H1 (cell line): ENCODE measurements at regions not wholly inside any gene's neighbourhood (a gene's known extent, or its start where the extent isn't known, plus 50 kb on each side); places are given as distances from the start of the nearest gene placed in this dataset.

Experiments
- CTCF ChIA-PET: fragments of 300-600 bp; sonication (Branson Sonifier 250); formaldehyde crosslinking; loops from one replicate; lab custom pipeline; 2021; ENCODE audit not compliant: partially characterized antibody; lab: Charles Lee
- POLR2A ChIA-PET: fragments of 300-600 bp; sonication (Branson Sonifier 250); formaldehyde crosslinking; loops from one replicate; lab custom pipeline; 2021; ENCODE audit warnings: inconsistent platforms; ENCODE audit not compliant: partially characterized antibody; lab: Charles Lee
- DNase-seq, 2 experiments: peaks; one replicate each; pipeline versions ENCODE4 v3.0.0 to v3.0.0-alpha.2; 2010 to 2022; ENCODE audit warnings: low spot score in 2 of 2, low read depth in 1 of 2, mixed read lengths in 1 of 2
- FAIRE-seq: peaks from 2 replicates; lab custom pipeline; 2011; peaks lifted over from hg19 to GRCh38; lab: Jason Lieb, UNC
- H2AFZ ChIP-seq: 2 replicates; pipeline ENCODE4 v1.8.1; 2012; ENCODE audit warnings: low read length, inconsistent platforms
- H2AK5ac ChIP-seq: 2 replicates; pipeline ENCODE4 v1.6.1; 2013; ENCODE audit warnings: low read depth, low read length
- H2BK120ac ChIP-seq: replicated peaks from 2 replicates; pipeline ENCODE3; 2013; ENCODE audit warnings: low read depth, low read length, inconsistent platforms
- H2BK12ac ChIP-seq: 2 replicates; pipeline ENCODE4 v1.6.1; 2013; ENCODE audit warnings: low read depth, low read length
- H2BK15ac ChIP-seq: 2 replicates; pipeline ENCODE4 v1.6.1; 2013; ENCODE audit warnings: low read length
- H2BK20ac ChIP-seq: 2 replicates; pipeline ENCODE4 v1.6.1; 2013; ENCODE audit warnings: low read length
- H2BK5ac ChIP-seq: 2 replicates; pipeline ENCODE4 v1.6.1; 2013; ENCODE audit warnings: low read depth, low read length
- H3K14ac ChIP-seq: 2 replicates; pipeline ENCODE4 v1.6.1; 2013; ENCODE audit warnings: inconsistent platforms; ENCODE audit not compliant: insufficient read length
- H3K18ac ChIP-seq: 2 replicates; pipeline ENCODE4 v1.6.1; 2013; ENCODE audit warnings: low read length; ENCODE audit errors: extremely low read depth
- H3K23ac ChIP-seq: 2 replicates; pipeline ENCODE4 v1.6.1; 2013; ENCODE audit warnings: inconsistent platforms; ENCODE audit not compliant: insufficient read length
- H3K23me2 ChIP-seq: 2 replicates; pipeline ENCODE4 v1.6.1; 2013; ENCODE audit warnings: low read depth, low read length
- H3K27ac ChIP-seq: 2 replicates; pipeline ENCODE4 v1.6.1; 2011; ENCODE audit warnings: low read depth, low read length, inconsistent platforms
- H3K27me3 ChIP-seq, 4 experiments: replicated peaks in 1 of 4; 1 replicate in 1 of 4; 2 replicates in 3 of 4; pipeline versions ENCODE4 v1.6.1 to v1.8.1; 2011 to 2013; ENCODE audit warnings: low read length in 3 of 4, mild to moderate bottlenecking in 3 of 4, inconsistent platforms in 2 of 4, mixed read lengths in 2 of 4, moderate library complexity in 1 of 4; ENCODE audit not compliant: control insufficient read depth in 3 of 4, insufficient read depth in 3 of 4; ENCODE audit errors: extremely low read depth in 1 of 4
- H3K36me3 ChIP-seq, 4 experiments: 2 replicates each; pipeline versions ENCODE4 v1.6.1 to v1.8.1; 2011 to 2013; ENCODE audit warnings: mild to moderate bottlenecking in 4 of 4, low read length in 3 of 4, moderate library complexity in 2 of 4, control low read depth in 1 of 4, inconsistent platforms in 1 of 4; ENCODE audit not compliant: insufficient read depth in 4 of 4, control insufficient read depth in 2 of 4
- H3K4ac ChIP-seq: replicated peaks from 2 replicates; pipeline ENCODE3; 2013; ENCODE audit warnings: low read length, low read depth, mixed read lengths, inconsistent platforms; ENCODE audit not compliant: insufficient read length
- H3K4me1 ChIP-seq, 4 experiments: replicated peaks in 1 of 4; 1 replicate in 1 of 4; 2 replicates in 3 of 4; pipeline versions ENCODE4 v1.6.1 to v1.8.1; 2011 to 2013; ENCODE audit warnings: low read length in 3 of 4, inconsistent platforms in 2 of 4, mixed read lengths in 1 of 4; ENCODE audit not compliant: insufficient read depth in 4 of 4, control insufficient read depth in 3 of 4
- H3K4me2 ChIP-seq, 2 experiments: 2 replicates each; pipeline versions ENCODE4 v1.6.1 to v1.8.1; 2011 to 2013; ENCODE audit warnings: low read depth in 2 of 2, low read length in 2 of 2, control low read depth in 1 of 2, inconsistent platforms in 1 of 2, mild to moderate bottlenecking in 1 of 2; ENCODE audit not compliant: insufficient read depth in 1 of 2
- H3K4me3 ChIP-seq, 4 experiments: fragments of 200-600, 300-600 bp in 1 of 4; sonication (generic), shearing (Covaris generic), sonication (Bioruptor Twin) in 1 of 4; 2 replicates each; pipeline versions ENCODE4 v1.5.1 to v1.8.1; 2011 to 2016; ENCODE audit warnings: low read length in 4 of 4, low read depth in 3 of 4, control low read depth in 2 of 4, inconsistent platforms in 2 of 4, mild to moderate bottlenecking in 2 of 4, mixed read lengths in 1 of 4, moderate library complexity in 1 of 4; ENCODE audit not compliant: insufficient read depth in 2 of 4; ENCODE audit errors: extremely low read depth in 1 of 4
- H3K56ac ChIP-seq: replicated peaks from 2 replicates; pipeline ENCODE3; 2013; ENCODE audit warnings: low read depth, mild to moderate bottlenecking, mixed read lengths, low read length, inconsistent platforms; ENCODE audit not compliant: insufficient read length
- H3K79me1 ChIP-seq: 2 replicates; pipeline ENCODE4 v1.6.1; 2013; ENCODE audit warnings: low read depth, low read length, control low read depth
- H3K79me2 ChIP-seq, 2 experiments: 2 replicates each; pipeline versions ENCODE4 v1.6.1 to v1.8.1; 2012 to 2013; ENCODE audit warnings: low read length in 2 of 2, mild to moderate bottlenecking in 2 of 2, inconsistent platforms in 1 of 2; ENCODE audit not compliant: insufficient read depth in 2 of 2, control insufficient read depth in 1 of 2
- H3K9ac ChIP-seq, 4 experiments: replicated peaks in 1 of 4; 1 replicate in 1 of 4; 2 replicates in 3 of 4; pipeline versions ENCODE4 v1.6.1 to v1.8.1; 2011 to 2013; ENCODE audit warnings: low read depth in 3 of 4, low read length in 3 of 4, control low read depth in 2 of 4, mild to moderate bottlenecking in 2 of 4, moderate library complexity in 2 of 4, inconsistent platforms in 1 of 4; ENCODE audit errors: extremely low read depth in 1 of 4
- H3K9me3 ChIP-seq, 2 experiments: 2 replicates each; pipeline versions ENCODE4 v1.6.1 to v1.8.1; 2012 to 2013; ENCODE audit warnings: mild to moderate bottlenecking in 2 of 2, moderate library complexity in 2 of 2, control low read depth in 1 of 2, inconsistent platforms in 1 of 2, low read depth in 1 of 2, low read length in 1 of 2, mixed read lengths in 1 of 2; ENCODE audit not compliant: insufficient read depth in 2 of 2
- H4K20me1 ChIP-seq, 2 experiments: replicated peaks in 1 of 2; 2 replicates each; pipeline versions ENCODE3 to v1.8.1; 2011 to 2013; ENCODE audit warnings: inconsistent platforms in 2 of 2, low read length in 2 of 2, mild to moderate bottlenecking in 1 of 2; ENCODE audit not compliant: insufficient read depth in 2 of 2, control insufficient read depth in 1 of 2
- H4K5ac ChIP-seq: 2 replicates; pipeline ENCODE4 v1.6.1; 2013; ENCODE audit warnings: low read length, low read depth, mixed read lengths, inconsistent platforms; ENCODE audit not compliant: insufficient read length
- H4K8ac ChIP-seq: 2 replicates; pipeline ENCODE4 v1.8.0; 2013; ENCODE audit warnings: mild to moderate bottlenecking, moderate library complexity, low read length, inconsistent platforms; ENCODE audit not compliant: insufficient read depth; ENCODE audit errors: extremely low read depth
- H4K91ac ChIP-seq: replicated peaks from 2 replicates; pipeline ENCODE3; 2013; ENCODE audit warnings: low read length, mixed read lengths, inconsistent platforms; ENCODE audit not compliant: insufficient read length
- ASH2L ChIP-seq: fragments of 200-600, 300-600 bp; sonication (generic); IDR thresholded peaks from one replicate; pipeline ENCODE4 v1.7.1; 2017; ENCODE audit warnings: low read length
- CBX5 ChIP-seq: fragments of 300-800, 300-1000 bp; sonication (generic); IDR thresholded peaks from 2 replicates; pipeline ENCODE4 v1.7.1; 2016; ENCODE audit warnings: antibody characterized with exemption, low read length, low read depth
- CBX8 ChIP-seq: fragments of 300-800, 300-1000 bp; sonication (generic); IDR thresholded peaks from 2 replicates; pipeline ENCODE4 v1.7.1; 2016; ENCODE audit warnings: low read depth, low read length, borderline replicate concordance
- CEBPB ChIP-seq: IDR thresholded peaks from 2 replicates; pipeline ENCODE4 v1.6.1; 2012; ENCODE audit warnings: low read depth, low read length
- CHD2 ChIP-seq: IDR thresholded peaks from 2 replicates; pipeline ENCODE4 v1.6.1; 2012; ENCODE audit warnings: low read length, improper control_type of control experiment
- EP300 ChIP-seq, 2 experiments: IDR thresholded peaks; 1 replicate in 1 of 2; 2 replicates in 1 of 2; pipeline ENCODE4 v1.6.1; 2011 to 2012; ENCODE audit warnings: low read depth in 2 of 2, low read length in 2 of 2, mild to moderate bottlenecking in 2 of 2, borderline replicate concordance in 1 of 2, inconsistent platforms in 1 of 2, moderate library complexity in 1 of 2
- GTF2F1 ChIP-seq: IDR thresholded peaks from 2 replicates; pipeline ENCODE4 v1.6.1; 2012; ENCODE audit warnings: low read depth, low read length, improper control_type of control experiment, borderline replicate concordance
- JUND ChIP-seq: IDR thresholded peaks from 2 replicates; pipeline ENCODE4 v1.6.1; 2011; ENCODE audit warnings: mild to moderate bottlenecking, improper control_type of control experiment, low read length
- KDM4A ChIP-seq: IDR thresholded peaks from one replicate; pipeline ENCODE4 v1.7.1; 2012; ENCODE audit warnings: low read depth, mild to moderate bottlenecking, moderate library complexity, low read length, inconsistent platforms; ENCODE audit not compliant: severe bottlenecking
- POLR2A ChIP-seq, 2 experiments: IDR thresholded peaks; 1 replicate in 1 of 2; 2 replicates in 1 of 2; pipeline ENCODE4 v1.6.1; 2011; ENCODE audit warnings: low read depth in 2 of 2, low read length in 2 of 2, mild to moderate bottlenecking in 2 of 2; ENCODE audit errors: control extremely low read depth in 1 of 2
- POU5F1 ChIP-seq: IDR thresholded peaks from 2 replicates; pipeline ENCODE4 v1.6.1; 2011; ENCODE audit warnings: low read depth, mild to moderate bottlenecking, low read length, moderate library complexity
- RNF2 ChIP-seq: fragments of 200-900, 300-1000 bp; sonication (generic); IDR thresholded peaks from 2 replicates; pipeline ENCODE4 v1.7.1; 2016; ENCODE audit warnings: borderline replicate concordance, low read depth, mild to moderate bottlenecking, antibody characterized with exemption, low read length; ENCODE audit not compliant: poor library complexity, severe bottlenecking; ENCODE audit errors: missing control alignments
- RXRA ChIP-seq: IDR thresholded peaks from 2 replicates; pipeline ENCODE4 v1.6.1; 2011; ENCODE audit warnings: low read depth, mild to moderate bottlenecking, low read length, moderate library complexity; ENCODE audit not compliant: insufficient read depth
- TAF7 ChIP-seq: optimal IDR thresholded peaks from 2 replicates; pipeline ENCODE3; 2011; ENCODE audit warnings: low read depth, mild to moderate bottlenecking, inconsistent platforms, low read length, moderate library complexity, borderline replicate concordance
- ZNF274 ChIP-seq: IDR thresholded peaks from 2 replicates; pipeline ENCODE4 v1.7.0; 2012; ENCODE audit warnings: low read length, borderline replicate concordance; ENCODE audit errors: extremely low read depth
- WGBS, 2 experiments: shearing (Covaris generic) in 1 of 2; methylation state at CpG; one replicate each; pipeline versions ENCODE4 v1.1.6 to v1.1.7; 2013 to 2015; ENCODE audit warnings: low lambda C conversion rate in 2 of 2, mixed read lengths in 2 of 2, inconsistent platforms in 1 of 2, low coverage in 1 of 2, missing lambda C conversion rate in 1 of 2; ENCODE audit not compliant: insufficient replicate concordance in 2 of 2, insufficient coverage in 1 of 2, insufficient read length in 1 of 2; ENCODE audit errors: extremely low coverage in 1 of 2, missing lambda C conversion rate in 1 of 2; 5-methylcytosine and 5-hydroxymethylcytosine counted together

- Histone ChIP-seq H3K4me3 (no peak overlapping the region), H3K27me3 (no peaks in the 10 kb centered on the region), H3K36me3 (no peaks in the 10 kb centered on the region), H3K9ac (no peak overlapping the region), H4K20me1 (no peaks in the 10 kb centered on the region), H3K79me2 (no peaks in the 10 kb centered on the region), H4K8ac (no peak overlapping the region; the same call in 1 of the 2 replicates), H3K4me1 (peaks cover 0 to 2% (median 0%) of the 10 kb centered on the region in 4 experiments; a peak in 1 of 7 replicates), H2BK12ac (no peak overlapping the region), H2BK20ac (no peak overlapping the region), H4K5ac (no peak overlapping the region), H4K91ac (no peak overlapping the region), H2BK120ac (no peak overlapping the region), H2BK5ac (no peak overlapping the region), H3K4ac (no peak overlapping the region), H3K79me1 (no peaks in the 10 kb centered on the region), H3K27ac (no peak overlapping the region), H3K23me2 (no peaks in the 10 kb centered on the region), H2AK5ac (no peak overlapping the region), H3K18ac (no peak overlapping the region), H2BK15ac (no peak overlapping the region), H3K23ac (no peak overlapping the region), H3K14ac (no peak overlapping the region), H3K56ac (no peak overlapping the region), H3K4me2 (no peak overlapping the region), H2AFZ (no peak overlapping the region), H3K9me3 (no peaks in the 10 kb centered on the region)
- ChIA-PET POLR2A (no interaction called here), CTCF (interaction anchor here (0.7 to 1.2 kb wide), 2 partner anchors 14 to 442 kb away, joined by 3 to 4 read pairs; no protein-coding TSS in a partner anchor)
- 80% methylated on average over 3 of the region's 3 CpGs; no CpG with 5 or more reads in 1 of the 2 experiments for WGBS, 2 experiments
- FAIRE-seq (no peak), DNase-seq (no peak)
- TF ChIP-seq KDM4A (no peak), TAF7 (no peak), ZNF274 (no peak), ASH2L (no peak), JUND (no peak), CBX5 (no peak), RNF2 (no peak), RXRA (no peak), EP300 (IDR thresholded peaks at IDR 0.05; ENCODE audit: borderline replicate concordance in 1 of 2, low read depth in 2 of 2, low read length in 2 of 2) (no peak), CEBPB (no peak), GTF2F1 (no peak), CHD2 (no peak), POLR2A (IDR thresholded peaks at IDR 0.05; ENCODE audit: control extremely low read depth in 1 of 2, low read depth in 2 of 2, low read length in 2 of 2) (no peak), CBX8 (no peak), POU5F1 (no peak)
Observed at GRCh38 chr5:4627131-4627530, 513.0 kb upstream of the ADAMTS16 start.
